ENCODE measurements at regions not wholly inside any gene's neighbourhood (a gene's known extent, or its start where the extent isn't known, plus 50 kb on each side); places are given as distances from the start of the nearest gene placed in this dataset.
A peak's percentile ranks its signal among the peaks of the same experiment; 100 is the strongest.
"Not testable (repeated sequence)": the region's sequence is repeated elsewhere in the genome, so short reads cannot be mapped to it uniquely, and the experiment has no call there.

- no peak overlapping the region for H3K4me3 ChIP-seq (ENCODE audit: low read depth, low read length)
- TF ChIP-seq CTCF (IDR thresholded peaks at IDR 0.05; ENCODE audit: control insufficient read depth, extremely low read depth, insufficient read depth) = no peak
- no peak for DNase-seq (ENCODE audit: low read depth)
Measured at GRCh38 chr12:14214495-14214894, 151.0 kb upstream of the ATF7IP start.

GRCh38 chr12:14215949-14216348, 149.5 kb upstream of the ATF7IP start:
- not testable (repeated sequence) for DNase-seq (ENCODE audit: low read depth); H3K4me3 ChIP-seq (ENCODE audit: low read depth, low read length)

GRCh38 chr12:14216405-14217294, 148.8 kb upstream of the ATF7IP start:
- no peak overlapping the region for H3K4me3 ChIP-seq (ENCODE audit: low read depth, low read length)
- no peak for TF ChIP-seq CTCF (IDR thresholded peaks at IDR 0.05; ENCODE audit: control insufficient read depth, extremely low read depth, insufficient read depth)
- no peak for DNase-seq (ENCODE audit: low read depth)

GRCh38 chr12:14219156-14219555, 146.3 kb upstream of the ATF7IP start:
- no peak overlapping the region for H3K4me3 ChIP-seq (ENCODE audit: low read depth, low read length)
- no peak for DNase-seq (ENCODE audit: low read depth)
- no peak for TF ChIP-seq CTCF (IDR thresholded peaks at IDR 0.05; ENCODE audit: control insufficient read depth, extremely low read depth, insufficient read depth)

GRCh38 chr12:14219670-14220069, 145.8 kb upstream of the ATF7IP start:
- DNase-seq (ENCODE audit: low read depth); H3K4me3 ChIP-seq (ENCODE audit: low read depth, low read length): not testable (repeated sequence)

GRCh38 chr12:14225064-14225463, 140.4 kb upstream of the ATF7IP start:
- no peak for TF ChIP-seq CTCF (IDR thresholded peaks at IDR 0.05; ENCODE audit: control insufficient read depth, extremely low read depth, insufficient read depth)
- DNase-seq (ENCODE audit: low read depth) = no peak
- H3K4me3 ChIP-seq (ENCODE audit: low read depth, low read length) = no peak overlapping the region

GRCh38 chr12:14235176-14235575, 130.3 kb upstream of the ATF7IP start:
- H3K4me3 ChIP-seq (ENCODE audit: low read depth, low read length); DNase-seq (ENCODE audit: low read depth): not testable (repeated sequence)

- not testable (repeated sequence) for H3K4me3 ChIP-seq (ENCODE audit: low read depth, low read length); DNase-seq (ENCODE audit: low read depth)
Measured at GRCh38 chr12:14236641-14237040, 128.8 kb upstream of the ATF7IP start.

- DNase-seq (ENCODE audit: low read depth) = no peak
- peak; percentile 60 for TF ChIP-seq CTCF (IDR thresholded peaks at IDR 0.05; ENCODE audit: control insufficient read depth, extremely low read depth, insufficient read depth)
Measured at GRCh38 chr12:14238221-14238792, 127.2 kb upstream of the ATF7IP start.

More at GRCh38 chr12:14238221-14238792, 127.2 kb upstream of the ATF7IP start:
- no peak overlapping the region for H3K4me3 ChIP-seq (ENCODE audit: low read depth, low read length)

All from LNCaP clone FGC (cell line).